ENCODE measurements at regions not wholly inside any gene's neighbourhood (a gene's known extent, or its start where the extent isn't known, plus 50 kb on each side); places are given as distances from the start of the nearest gene placed in this dataset.

DNA sequence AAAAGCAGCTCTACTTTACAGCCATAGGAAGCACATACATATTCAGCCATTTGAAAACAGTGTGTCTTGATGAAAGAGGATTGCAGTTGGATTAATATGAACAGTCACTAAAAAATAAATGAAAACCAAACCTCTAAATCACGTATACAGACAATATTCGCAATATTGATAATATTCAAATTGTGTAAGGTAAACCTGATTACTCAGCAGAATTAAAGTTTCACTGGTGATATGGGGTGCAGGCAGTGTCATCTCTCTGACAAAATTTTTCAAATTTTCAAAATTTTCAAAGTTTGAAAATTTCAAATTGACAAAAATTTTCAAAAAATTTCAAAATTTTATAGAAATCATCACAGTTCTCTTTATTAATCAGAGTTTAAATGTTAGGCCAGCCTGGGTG lies 55.7 kb downstream of the FAT4 start:
- Histone ChIP-seq H3K9ac (ENCODE audit: low read length) (no peak overlapping the region), H3K79me2 (ENCODE audit: low read length) (no peaks in the 10 kb centered on the region), H3K9me2 (replicated peaks; ENCODE audit: insufficient read depth, low read length) (no peaks in the 10 kb centered on the region), H3K36me3 (replicated peaks; ENCODE audit: insufficient read depth, low read length) (no peaks in the 10 kb centered on the region), H3K27ac (ENCODE audit: low read length) (no peak overlapping the region), H2AFZ (ENCODE audit: low read length) (no peak overlapping the region), H3K4me2 (ENCODE audit: low read depth, low read length) (no peak overlapping the region), H3K27me3 (replicated peaks; ENCODE audit: insufficient read depth, low read length) (no peaks in the 10 kb centered on the region), H3F3A (ENCODE audit: insufficient read depth, low read length) (no peaks in the 10 kb centered on the region), H3K4me3 (ENCODE audit: low read length) (no peak overlapping the region), H3K9me3 (replicated peaks; ENCODE audit: insufficient read depth, low read length) (no peaks in the 10 kb centered on the region), H4K20me1 (ENCODE audit: insufficient read depth, low read length) (no peaks in the 10 kb centered on the region), H3K4me1 (ENCODE audit: low read length) (no peaks in the 10 kb centered on the region)
- DNase-seq, result no peak
- TF ChIP-seq EZH2 (optimal IDR thresholded peaks at IDR 0.05; ENCODE audit: low read depth, low read length) (no peak), EZH2phosphoT487 (IDR thresholded peaks at IDR 0.05; ENCODE audit: low read length) (no peak)
- TF ChIP-seq, protein P1, sequence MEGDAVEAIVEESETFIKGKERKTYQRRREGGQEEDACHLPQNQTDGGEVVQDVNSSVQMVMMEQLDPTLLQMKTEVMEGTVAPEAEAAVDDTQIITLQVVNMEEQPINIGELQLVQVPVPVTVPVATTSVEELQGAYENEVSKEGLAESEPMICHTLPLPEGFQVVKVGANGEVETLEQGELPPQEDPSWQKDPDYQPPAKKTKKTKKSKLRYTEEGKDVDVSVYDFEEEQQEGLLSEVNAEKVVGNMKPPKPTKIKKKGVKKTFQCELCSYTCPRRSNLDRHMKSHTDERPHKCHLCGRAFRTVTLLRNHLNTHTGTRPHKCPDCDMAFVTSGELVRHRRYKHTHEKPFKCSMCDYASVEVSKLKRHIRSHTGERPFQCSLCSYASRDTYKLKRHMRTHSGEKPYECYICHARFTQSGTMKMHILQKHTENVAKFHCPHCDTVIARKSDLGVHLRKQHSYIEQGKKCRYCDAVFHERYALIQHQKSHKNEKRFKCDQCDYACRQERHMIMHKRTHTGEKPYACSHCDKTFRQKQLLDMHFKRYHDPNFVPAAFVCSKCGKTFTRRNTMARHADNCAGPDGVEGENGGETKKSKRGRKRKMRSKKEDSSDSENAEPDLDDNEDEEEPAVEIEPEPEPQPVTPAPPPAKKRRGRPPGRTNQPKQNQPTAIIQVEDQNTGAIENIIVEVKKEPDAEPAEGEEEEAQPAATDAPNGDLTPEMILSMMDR (IDR thresholded peaks at IDR 0.05; ENCODE audit: low read length), result no peak

DNA sequence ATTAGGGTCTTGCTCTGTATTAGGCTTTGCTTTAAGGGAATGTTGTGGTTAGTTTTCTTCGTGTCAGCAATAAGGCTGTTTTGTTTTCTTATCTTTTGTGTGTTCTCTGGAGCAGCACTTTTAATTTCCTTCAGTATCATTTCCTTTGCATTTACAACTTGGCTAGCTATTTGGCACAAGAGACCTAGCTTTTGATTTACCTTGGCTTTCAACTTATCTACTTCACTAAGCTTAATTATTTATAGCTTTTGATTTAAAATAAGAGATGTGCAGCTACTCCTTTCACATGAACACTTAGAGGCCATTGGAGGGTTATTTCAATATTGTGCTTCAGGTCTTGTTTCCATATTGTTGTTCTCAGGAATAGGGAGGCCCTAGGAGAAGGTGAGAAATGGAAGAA lies 68.2 kb downstream of the FAT4 start:
- no peaks in the 10 kb centered on the region for H3K79me2 ChIP-seq (ENCODE audit: low read length)
- H3K36me3 ChIP-seq (replicated peaks; ENCODE audit: insufficient read depth, low read length), result no peaks in the 10 kb centered on the region
- H3K27ac ChIP-seq (ENCODE audit: low read length), result no peak overlapping the region
- TF ChIP-seq, protein P1 (IDR thresholded peaks at IDR 0.05; ENCODE audit: low read length), result no peak
- TF ChIP-seq EZH2 (optimal IDR thresholded peaks at IDR 0.05; ENCODE audit: low read depth, low read length), result no peak
- no peak for TF ChIP-seq EZH2phosphoT487 (IDR thresholded peaks at IDR 0.05; ENCODE audit: low read length)
- no peaks in the 10 kb centered on the region for H3K27me3 ChIP-seq (replicated peaks; ENCODE audit: insufficient read depth, low read length)
- H3K9me2 ChIP-seq (replicated peaks; ENCODE audit: insufficient read depth, low read length), result no peaks in the 10 kb centered on the region
- H3F3A ChIP-seq (ENCODE audit: insufficient read depth, low read length), result no peaks in the 10 kb centered on the region
- H3K4me2 ChIP-seq (ENCODE audit: low read depth, low read length), result no peak overlapping the region
- no peaks in the 10 kb centered on the region for H3K9me3 ChIP-seq (replicated peaks; ENCODE audit: insufficient read depth, low read length)
- no peaks in the 10 kb centered on the region for H3K4me1 ChIP-seq (ENCODE audit: low read length)
- no peak overlapping the region for H2AFZ ChIP-seq (ENCODE audit: low read length)
- no peak overlapping the region for H3K9ac ChIP-seq (ENCODE audit: low read length)
- no peak overlapping the region for H3K4me3 ChIP-seq (ENCODE audit: low read length)
- DNase-seq, result no peak
- H4K20me1 ChIP-seq (ENCODE audit: insufficient read depth, low read length), result no peaks in the 10 kb centered on the region

DNA sequence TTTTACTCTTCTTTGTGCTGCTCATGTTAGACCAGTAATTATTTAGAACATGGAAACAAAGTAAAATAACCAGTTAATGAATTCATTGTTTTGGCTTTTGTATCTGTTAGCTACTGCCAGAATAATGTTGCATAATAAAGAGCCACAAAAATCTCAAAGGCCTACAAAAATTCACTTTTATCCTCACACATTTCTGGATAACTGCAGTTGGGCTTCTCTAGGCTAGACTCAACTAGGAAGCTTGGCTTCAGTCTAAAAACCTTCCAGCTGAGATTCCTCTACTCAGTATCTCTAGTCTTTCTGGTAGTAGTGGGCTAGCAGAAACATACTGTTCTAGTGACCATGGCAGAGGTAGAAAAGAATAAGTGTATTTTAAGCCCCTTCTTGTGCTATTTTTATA lies 73.0 kb downstream of the FAT4 start:
- H3K9me2 ChIP-seq (replicated peaks; ENCODE audit: insufficient read depth, low read length), result no peaks in the 10 kb centered on the region
- H3F3A ChIP-seq (ENCODE audit: insufficient read depth, low read length), result no peaks in the 10 kb centered on the region
- no peak overlapping the region for H3K27ac ChIP-seq (ENCODE audit: low read length)
- no peaks in the 10 kb centered on the region for H3K9me3 ChIP-seq (replicated peaks; ENCODE audit: insufficient read depth, low read length)
- no peaks in the 10 kb centered on the region for H3K4me1 ChIP-seq (ENCODE audit: low read length)
- no peak for DNase-seq
- TF ChIP-seq, protein P1 (IDR thresholded peaks at IDR 0.05; ENCODE audit: low read length), result no peak
- TF ChIP-seq EZH2phosphoT487 (IDR thresholded peaks at IDR 0.05; ENCODE audit: low read length) (no peak), EZH2 (optimal IDR thresholded peaks at IDR 0.05; ENCODE audit: low read depth, low read length) (no peak)
- H3K27me3 ChIP-seq (replicated peaks; ENCODE audit: insufficient read depth, low read length), result no peaks in the 10 kb centered on the region
- H4K20me1 ChIP-seq (ENCODE audit: insufficient read depth, low read length), result no peaks in the 10 kb centered on the region
- H2AFZ ChIP-seq (ENCODE audit: low read length), result no peak overlapping the region
- H3K79me2 ChIP-seq (ENCODE audit: low read length), result no peaks in the 10 kb centered on the region
- H3K9ac ChIP-seq (ENCODE audit: low read length), result no peak overlapping the region
- H3K4me2 ChIP-seq (ENCODE audit: low read depth, low read length), result no peak overlapping the region
- H3K4me3 ChIP-seq (ENCODE audit: low read length), result no peak overlapping the region
- H3K36me3 ChIP-seq (replicated peaks; ENCODE audit: insufficient read depth, low read length), result no peaks in the 10 kb centered on the region
